ENCODE measurements at regions not wholly inside any gene's neighbourhood (a gene's known extent, or its start where the extent isn't known, plus 50 kb on each side); places are given as distances from the start of the nearest gene placed in this dataset.

- TF ChIP-seq CTCF (conservative IDR thresholded peaks at IDR 0.05) (no peak), EZH2 (IDR thresholded peaks at IDR 0.05; ENCODE audit: low read depth) (no peak)
These were observed 110.4 kb upstream of the CREB1 start for GRCh38 chr2:207419331-207419730.

Data from PC-9 (cell line).